Hematopoietic multipotent progenitor cell treated with erythropoietin and hydrocortisone succinate and interleukin-3 and kit ligand, for 17 days (in vitro differentiated cells): ENCODE measurements at regions not wholly inside any gene's neighbourhood (a gene's known extent, or its start where the extent isn't known, plus 50 kb on each side); places are given as distances from the start of the nearest gene placed in this dataset.

Experiments
- DNase-seq: peaks from one replicate; pipeline ENCODE4 v3.0.0-alpha.2; 2015; ENCODE audit warnings: low spot score

GRCh38 chr15:26182441-26182840, 319.3 kb upstream of the ATP10A start:
- no peak for DNase-seq

- no peak for DNase-seq
Observed at GRCh38 chr15:26179906-26180305, 316.8 kb upstream of the ATP10A start.

- no peak for DNase-seq
Observed at GRCh38 chr15:26178640-26179220, 315.6 kb upstream of the ATP10A start.

GRCh38 chr15:26177816-26178215, 314.7 kb upstream of the ATP10A start:
- no peak for DNase-seq

GRCh38 chr15:26176831-26177230, 313.7 kb upstream of the ATP10A start:
- DNase-seq = no peak

- DNase-seq = no peak
Observed at GRCh38 chr15:26171266-26171665, 308.1 kb upstream of the ATP10A start.

GRCh38 chr15:26166429-26166828, 303.3 kb upstream of the ATP10A start:
- no peak for DNase-seq

GRCh38 chr15:26165546-26165945, 302.4 kb upstream of the ATP10A start:
- no peak for DNase-seq

GRCh38 chr15:26160343-26160742, 297.2 kb upstream of the ATP10A start:
- no peak for DNase-seq

- DNase-seq = no peak
Observed at GRCh38 chr15:26158176-26158575, 295.0 kb upstream of the ATP10A start.

- DNase-seq = no peak
Observed at GRCh38 chr15:26157081-26157480, 294.0 kb upstream of the ATP10A start.

GRCh38 chr15:26156051-26156450, 292.9 kb upstream of the ATP10A start:
- no peak for DNase-seq

- DNase-seq = no peak
Observed at GRCh38 chr15:26148156-26148860, 285.2 kb upstream of the ATP10A start.

- no peak for DNase-seq
Observed at GRCh38 chr15:26146202-26146601, 283.1 kb upstream of the ATP10A start.

GRCh38 chr15:26145796-26146195, 282.7 kb upstream of the ATP10A start:
- DNase-seq = no peak

GRCh38 chr15:26144836-26145235, 281.7 kb upstream of the ATP10A start:
- DNase-seq = no peak

GRCh38 chr15:26143221-26143620, 280.1 kb upstream of the ATP10A start:
- DNase-seq = no peak

GRCh38 chr15:26134812-26135211, 271.7 kb upstream of the ATP10A start:
- no peak for DNase-seq

- no peak for DNase-seq
Observed at GRCh38 chr15:26134152-26134551, 271.0 kb upstream of the ATP10A start.

- DNase-seq = no peak
Observed at GRCh38 chr15:26132811-26133210, 269.7 kb upstream of the ATP10A start.

- DNase-seq = no peak
Observed at GRCh38 chr15:26129852-26130251, 266.7 kb upstream of the ATP10A start.

GRCh38 chr15:26128611-26129140, 265.5 kb upstream of the ATP10A start:
- DNase-seq = no peak

GRCh38 chr15:26126819-26127387, 263.8 kb upstream of the ATP10A start:
- DNase-seq = no peak
